CD4-positive, alpha-beta T cell treated with Interleukin-4 for 1 hour (primary cell): ENCODE measurements at regions not wholly inside any gene's neighbourhood (a gene's known extent, or its start where the extent isn't known, plus 50 kb on each side); places are given as distances from the start of the nearest gene placed in this dataset.
"Not testable (repeated sequence)": the region's sequence is repeated elsewhere in the genome, so short reads cannot be mapped to it uniquely, and the experiment has no call there.

Source experiments
- DNase-seq, 2 donors: peaks; one replicate each; pipeline ENCODE4 v3.0.0-alpha.2; 2020 to 2022

GRCh38 chr10:35817109-35817508, 175.0 kb upstream of the FZD8 start:
- not testable (repeated sequence) for DNase-seq

- no peak for DNase-seq
Measured at GRCh38 chr10:35813219-35813618, 171.1 kb upstream of the FZD8 start.

GRCh38 chr10:35808344-35808743, 166.2 kb upstream of the FZD8 start:
- no peak for DNase-seq

- DNase-seq = no peak
Measured at GRCh38 chr10:35803046-35803445, 160.9 kb upstream of the FZD8 start.

GRCh38 chr10:35797187-35797586, 155.1 kb upstream of the FZD8 start:
- no peak for DNase-seq

- no peak for DNase-seq
Measured at GRCh38 chr10:35795131-35795824, 153.2 kb upstream of the FZD8 start.

- DNase-seq = no peak
Measured at GRCh38 chr10:35794703-35795102, 152.6 kb upstream of the FZD8 start.

- no peak for DNase-seq
Measured at GRCh38 chr10:35792291-35792690, 150.2 kb upstream of the FZD8 start.

- no peak for DNase-seq
Measured at GRCh38 chr10:35789996-35790395, 147.9 kb upstream of the FZD8 start.

- DNase-seq = no peak
Measured at GRCh38 chr10:35784751-35785150, 142.7 kb upstream of the FZD8 start.

GRCh38 chr10:35783305-35783838, 141.3 kb upstream of the FZD8 start:
- no peak for DNase-seq

GRCh38 chr10:35781643-35782035, 139.5 kb upstream of the FZD8 start:
- DNase-seq = no peak

- no peak for DNase-seq
Measured at GRCh38 chr10:35780970-35781642, 139.0 kb upstream of the FZD8 start.

GRCh38 chr10:35778306-35778705, 136.2 kb upstream of the FZD8 start:
- DNase-seq = no peak

GRCh38 chr10:35776557-35776956, 134.5 kb upstream of the FZD8 start:
- DNase-seq = not testable (repeated sequence)

GRCh38 chr10:35774109-35774508, 132.0 kb upstream of the FZD8 start:
- DNase-seq = no peak

- DNase-seq = no peak
Measured at GRCh38 chr10:35770817-35771355, 128.8 kb upstream of the FZD8 start.

- DNase-seq = no peak
Measured at GRCh38 chr10:35769795-35770194, 127.7 kb upstream of the FZD8 start.

GRCh38 chr10:35768731-35769130, 126.6 kb upstream of the FZD8 start:
- no peak for DNase-seq

GRCh38 chr10:35768011-35768410, 125.9 kb upstream of the FZD8 start:
- no peak for DNase-seq

- DNase-seq = no peak
Measured at GRCh38 chr10:35765996-35766395, 123.9 kb upstream of the FZD8 start.

GRCh38 chr10:35765066-35765527, 123.0 kb upstream of the FZD8 start:
- DNase-seq = no peak

- no peak for DNase-seq
Measured at GRCh38 chr10:35762311-35763030, 120.4 kb upstream of the FZD8 start.
